DOHH2 (cell line): ENCODE measurements at regions not wholly inside any gene's neighbourhood (a gene's known extent, or its start where the extent isn't known, plus 50 kb on each side); places are given as distances from the start of the nearest gene placed in this dataset.

Source experiments
- EZH2phosphoT487 ChIP-seq: fragments of 200-600 bp; sonication (generic); IDR thresholded peaks from 2 replicates; pipeline ENCODE4 v1.6.1; 2017; ENCODE audit warnings: borderline replicate concordance, mild to moderate bottlenecking, antibody characterized with exemption, low read length, moderate library complexity, mixed read lengths
- TF ChIP-seq, protein P1 (sequence below): fragments of 200-600 bp; sonication (generic); IDR thresholded peaks from one replicate; pipeline ENCODE4 v1.5.1; 2014; ENCODE audit warnings: antibody characterized with exemption, mild to moderate bottlenecking, low read depth, low read length; ENCODE audit not compliant: poor library complexity, severe bottlenecking

DNA sequence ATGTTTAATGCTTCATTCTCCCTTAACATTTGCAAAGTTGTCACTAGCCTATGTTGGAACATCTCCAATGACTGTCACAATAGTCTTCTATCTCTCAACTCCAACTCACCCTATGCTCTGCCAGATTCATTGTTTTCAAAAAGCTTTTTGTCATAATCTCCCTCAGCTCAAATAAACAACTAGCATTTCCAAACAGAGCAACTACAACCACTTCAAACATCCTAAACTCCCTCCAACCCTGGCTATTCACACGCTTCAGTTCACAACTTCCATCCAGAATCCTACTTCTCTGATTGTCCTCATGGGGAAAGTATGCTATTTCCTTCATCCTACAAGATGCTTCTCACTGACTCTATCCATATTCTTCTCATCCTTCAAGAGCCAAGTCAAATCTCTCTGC, 139.2 kb upstream of the VRK2 start:
- no peak for TF ChIP-seq EZH2phosphoT487
- TF ChIP-seq, protein P1, sequence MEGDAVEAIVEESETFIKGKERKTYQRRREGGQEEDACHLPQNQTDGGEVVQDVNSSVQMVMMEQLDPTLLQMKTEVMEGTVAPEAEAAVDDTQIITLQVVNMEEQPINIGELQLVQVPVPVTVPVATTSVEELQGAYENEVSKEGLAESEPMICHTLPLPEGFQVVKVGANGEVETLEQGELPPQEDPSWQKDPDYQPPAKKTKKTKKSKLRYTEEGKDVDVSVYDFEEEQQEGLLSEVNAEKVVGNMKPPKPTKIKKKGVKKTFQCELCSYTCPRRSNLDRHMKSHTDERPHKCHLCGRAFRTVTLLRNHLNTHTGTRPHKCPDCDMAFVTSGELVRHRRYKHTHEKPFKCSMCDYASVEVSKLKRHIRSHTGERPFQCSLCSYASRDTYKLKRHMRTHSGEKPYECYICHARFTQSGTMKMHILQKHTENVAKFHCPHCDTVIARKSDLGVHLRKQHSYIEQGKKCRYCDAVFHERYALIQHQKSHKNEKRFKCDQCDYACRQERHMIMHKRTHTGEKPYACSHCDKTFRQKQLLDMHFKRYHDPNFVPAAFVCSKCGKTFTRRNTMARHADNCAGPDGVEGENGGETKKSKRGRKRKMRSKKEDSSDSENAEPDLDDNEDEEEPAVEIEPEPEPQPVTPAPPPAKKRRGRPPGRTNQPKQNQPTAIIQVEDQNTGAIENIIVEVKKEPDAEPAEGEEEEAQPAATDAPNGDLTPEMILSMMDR = no peak
